ENCODE measurements at regions not wholly inside any gene's neighbourhood (a gene's known extent, or its start where the extent isn't known, plus 50 kb on each side); places are given as distances from the start of the nearest gene placed in this dataset.

- TF ChIP-seq, protein P1, sequence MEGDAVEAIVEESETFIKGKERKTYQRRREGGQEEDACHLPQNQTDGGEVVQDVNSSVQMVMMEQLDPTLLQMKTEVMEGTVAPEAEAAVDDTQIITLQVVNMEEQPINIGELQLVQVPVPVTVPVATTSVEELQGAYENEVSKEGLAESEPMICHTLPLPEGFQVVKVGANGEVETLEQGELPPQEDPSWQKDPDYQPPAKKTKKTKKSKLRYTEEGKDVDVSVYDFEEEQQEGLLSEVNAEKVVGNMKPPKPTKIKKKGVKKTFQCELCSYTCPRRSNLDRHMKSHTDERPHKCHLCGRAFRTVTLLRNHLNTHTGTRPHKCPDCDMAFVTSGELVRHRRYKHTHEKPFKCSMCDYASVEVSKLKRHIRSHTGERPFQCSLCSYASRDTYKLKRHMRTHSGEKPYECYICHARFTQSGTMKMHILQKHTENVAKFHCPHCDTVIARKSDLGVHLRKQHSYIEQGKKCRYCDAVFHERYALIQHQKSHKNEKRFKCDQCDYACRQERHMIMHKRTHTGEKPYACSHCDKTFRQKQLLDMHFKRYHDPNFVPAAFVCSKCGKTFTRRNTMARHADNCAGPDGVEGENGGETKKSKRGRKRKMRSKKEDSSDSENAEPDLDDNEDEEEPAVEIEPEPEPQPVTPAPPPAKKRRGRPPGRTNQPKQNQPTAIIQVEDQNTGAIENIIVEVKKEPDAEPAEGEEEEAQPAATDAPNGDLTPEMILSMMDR (conservative IDR thresholded peaks at IDR 0.05; ENCODE audit: low read length): no peak
- no peak for TF ChIP-seq EZH2phosphoT487 (IDR thresholded peaks at IDR 0.05; ENCODE audit: borderline replicate concordance, low read depth, low read length)
Measured at GRCh38 chr2:195408196-195408595, 248.8 kb upstream of the SLC39A10 start.
